ENCODE measurements at regions not wholly inside any gene's neighbourhood (a gene's known extent, or its start where the extent isn't known, plus 50 kb on each side); places are given as distances from the start of the nearest gene placed in this dataset.

DNA sequence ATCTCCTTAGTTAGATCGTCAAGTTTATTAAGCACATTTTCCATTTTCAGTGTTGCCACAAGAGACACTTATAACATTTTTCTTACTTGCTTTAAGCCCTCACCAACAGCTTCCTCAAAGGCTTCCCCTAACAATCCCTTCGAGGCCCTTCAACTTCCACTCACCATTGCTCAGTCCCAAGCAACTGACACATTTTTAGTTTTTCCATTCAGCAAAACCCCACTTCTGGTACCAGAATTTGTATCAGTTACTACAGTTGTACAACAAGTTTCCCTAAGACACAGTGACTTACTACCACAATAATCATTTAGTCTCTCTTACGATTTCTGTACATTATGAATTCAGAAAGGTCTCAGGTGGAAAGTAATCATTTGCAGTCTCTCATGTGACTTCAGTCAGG, 276.8 kb upstream of the PKN2 start:
- TF ChIP-seq CTCF (IDR thresholded peaks at IDR 0.05) (no peak), POLR2A (IDR thresholded peaks at IDR 0.05) (no peak)

Measured in lower leg skin (tissue), 3 donors.